WTC11 (cell line): ENCODE measurements at regions not wholly inside any gene's neighbourhood (a gene's known extent, or its start where the extent isn't known, plus 50 kb on each side); places are given as distances from the start of the nearest gene placed in this dataset.

ENCODE experiments used
- ATF1 ChIP-seq: sonication (generic); formaldehyde crosslinking; IDR thresholded peaks from 2 replicates; pipeline ENCODE4 v1.8.1; 2023; ENCODE audit warnings: mild to moderate bottlenecking, moderate library complexity, missing genetic modification reagents
- CREB1 ChIP-seq: sonication (generic); formaldehyde crosslinking; IDR thresholded peaks from 2 replicates; pipeline ENCODE4 v1.8.0; 2023; ENCODE audit warnings: mild to moderate bottlenecking, missing genetic modification reagents
- FOXP1 ChIP-seq: sonication (generic); formaldehyde crosslinking; IDR thresholded peaks from 2 replicates; pipeline ENCODE4 v1.8.0; 2022; ENCODE audit warnings: missing genetic modification reagents, mild to moderate bottlenecking, moderate library complexity, borderline replicate concordance
- IRF2 ChIP-seq: sonication (generic); formaldehyde crosslinking; IDR thresholded peaks from 2 replicates; pipeline ENCODE4 v1.8.0; 2022; ENCODE audit warnings: low read depth, missing genetic modification reagents, borderline replicate concordance
- TEAD1 ChIP-seq: sonication (generic); formaldehyde crosslinking; IDR thresholded peaks from 2 replicates; pipeline ENCODE4 v1.8.0; 2022; ENCODE audit warnings: mild to moderate bottlenecking, missing genetic modification reagents
- ZBTB21 ChIP-seq: sonication (generic); formaldehyde crosslinking; IDR thresholded peaks from 2 replicates; pipeline ENCODE4 v1.8.1; 2023; ENCODE audit warnings: mild to moderate bottlenecking, missing genetic modification reagents, borderline replicate concordance
- ZNF121 ChIP-seq: sonication (generic); formaldehyde crosslinking; IDR thresholded peaks from 2 replicates; pipeline ENCODE4 v1.8.0; 2023; ENCODE audit warnings: missing genetic modification reagents
- ZNF671 ChIP-seq: fragments of 250-450 bp; sonication (Bioruptor Pico); IDR thresholded peaks from 2 replicates; pipeline ENCODE4 v1.8.0; 2021; ENCODE audit warnings: mild to moderate bottlenecking
- TF ChIP-seq, protein P1 (sequence below): fragments of 200-600 bp; IDR thresholded peaks from 2 replicates; pipeline ENCODE4 v1.8.0; 2022; ENCODE audit warnings: antibody characterized with exemption
- TF ChIP-seq, protein P2 (sequence below): fragments of 250-450 bp; sonication (Bioruptor Pico); IDR thresholded peaks from 2 replicates; pipeline ENCODE4 v1.8.0; 2021; ENCODE audit warnings: mild to moderate bottlenecking
- TF ChIP-seq, protein P3 (sequence below): sonication (generic); formaldehyde crosslinking; IDR thresholded peaks from 2 replicates; pipeline ENCODE4 v1.8.1; 2022; ENCODE audit warnings: low read depth, mild to moderate bottlenecking, moderate library complexity, missing genetic modification reagents, borderline replicate concordance

DNA sequence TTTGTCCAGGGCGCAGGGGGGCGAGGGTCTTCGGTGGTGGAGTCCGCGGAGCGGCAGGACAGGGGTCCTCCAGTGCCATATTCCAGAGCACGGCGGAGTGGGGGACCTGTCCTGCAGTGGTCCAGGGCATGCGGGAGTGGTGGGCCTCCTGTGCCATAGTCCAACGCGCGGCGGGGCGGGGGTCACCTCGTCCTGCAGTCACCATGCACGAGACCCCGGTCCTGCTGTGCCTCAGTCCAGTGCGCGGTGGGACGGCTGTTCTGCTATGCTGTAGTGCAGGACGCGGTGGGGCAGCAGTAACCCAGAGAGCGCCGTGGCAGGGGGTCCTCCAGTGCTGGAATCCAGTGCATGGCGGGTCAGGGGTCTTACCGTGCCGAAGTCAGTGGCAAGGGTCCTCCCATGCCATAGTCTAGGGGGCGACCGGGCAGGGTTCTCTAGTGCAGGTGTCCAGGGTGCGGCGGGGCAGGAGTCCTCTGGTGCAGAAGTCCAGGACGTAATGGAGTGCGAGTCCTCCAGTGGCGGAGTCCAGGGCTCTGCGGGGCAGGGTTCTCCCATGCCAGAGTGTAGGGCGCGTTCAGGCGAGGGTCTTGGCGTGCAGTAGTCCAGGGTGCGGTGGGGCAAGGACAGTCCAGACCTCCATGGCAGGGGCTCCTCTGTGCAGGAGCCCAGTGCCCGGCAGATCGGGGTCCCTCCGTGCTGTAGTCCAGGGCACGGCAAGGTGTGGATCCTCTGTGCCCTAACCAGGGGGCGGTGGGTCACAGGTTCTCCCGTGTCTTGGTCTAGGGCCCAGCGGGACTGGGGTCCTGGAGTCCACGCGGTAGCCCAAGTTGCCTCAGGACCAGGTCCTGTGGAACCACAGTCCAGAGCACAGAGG lies 130.4 kb downstream of the CCDC74A start:
- TF ChIP-seq, protein P1, sequence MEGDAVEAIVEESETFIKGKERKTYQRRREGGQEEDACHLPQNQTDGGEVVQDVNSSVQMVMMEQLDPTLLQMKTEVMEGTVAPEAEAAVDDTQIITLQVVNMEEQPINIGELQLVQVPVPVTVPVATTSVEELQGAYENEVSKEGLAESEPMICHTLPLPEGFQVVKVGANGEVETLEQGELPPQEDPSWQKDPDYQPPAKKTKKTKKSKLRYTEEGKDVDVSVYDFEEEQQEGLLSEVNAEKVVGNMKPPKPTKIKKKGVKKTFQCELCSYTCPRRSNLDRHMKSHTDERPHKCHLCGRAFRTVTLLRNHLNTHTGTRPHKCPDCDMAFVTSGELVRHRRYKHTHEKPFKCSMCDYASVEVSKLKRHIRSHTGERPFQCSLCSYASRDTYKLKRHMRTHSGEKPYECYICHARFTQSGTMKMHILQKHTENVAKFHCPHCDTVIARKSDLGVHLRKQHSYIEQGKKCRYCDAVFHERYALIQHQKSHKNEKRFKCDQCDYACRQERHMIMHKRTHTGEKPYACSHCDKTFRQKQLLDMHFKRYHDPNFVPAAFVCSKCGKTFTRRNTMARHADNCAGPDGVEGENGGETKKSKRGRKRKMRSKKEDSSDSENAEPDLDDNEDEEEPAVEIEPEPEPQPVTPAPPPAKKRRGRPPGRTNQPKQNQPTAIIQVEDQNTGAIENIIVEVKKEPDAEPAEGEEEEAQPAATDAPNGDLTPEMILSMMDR: no peak
- TF ChIP-seq, protein P2, sequence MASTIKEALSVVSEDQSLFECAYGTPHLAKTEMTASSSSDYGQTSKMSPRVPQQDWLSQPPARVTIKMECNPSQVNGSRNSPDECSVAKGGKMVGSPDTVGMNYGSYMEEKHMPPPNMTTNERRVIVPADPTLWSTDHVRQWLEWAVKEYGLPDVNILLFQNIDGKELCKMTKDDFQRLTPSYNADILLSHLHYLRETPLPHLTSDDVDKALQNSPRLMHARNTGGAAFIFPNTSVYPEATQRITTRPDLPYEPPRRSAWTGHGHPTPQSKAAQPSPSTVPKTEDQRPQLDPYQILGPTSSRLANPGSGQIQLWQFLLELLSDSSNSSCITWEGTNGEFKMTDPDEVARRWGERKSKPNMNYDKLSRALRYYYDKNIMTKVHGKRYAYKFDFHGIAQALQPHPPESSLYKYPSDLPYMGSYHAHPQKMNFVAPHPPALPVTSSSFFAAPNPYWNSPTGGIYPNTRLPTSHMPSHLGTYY (CRISPR knock-in tag): no peak
- no peak for TF ChIP-seq ZNF121 (CRISPR knock-in tag)
- TF ChIP-seq ZBTB21: no peak
- no peak for TF ChIP-seq TEAD1 (CRISPR knock-in tag)
- TF ChIP-seq IRF2 (CRISPR knock-in tag): no peak
- no peak for TF ChIP-seq ATF1 (CRISPR knock-in tag)
- TF ChIP-seq FOXP1 (CRISPR knock-in tag): no peak
- no peak for TF ChIP-seq CREB1 (CRISPR knock-in tag)
- TF ChIP-seq, protein P3, sequence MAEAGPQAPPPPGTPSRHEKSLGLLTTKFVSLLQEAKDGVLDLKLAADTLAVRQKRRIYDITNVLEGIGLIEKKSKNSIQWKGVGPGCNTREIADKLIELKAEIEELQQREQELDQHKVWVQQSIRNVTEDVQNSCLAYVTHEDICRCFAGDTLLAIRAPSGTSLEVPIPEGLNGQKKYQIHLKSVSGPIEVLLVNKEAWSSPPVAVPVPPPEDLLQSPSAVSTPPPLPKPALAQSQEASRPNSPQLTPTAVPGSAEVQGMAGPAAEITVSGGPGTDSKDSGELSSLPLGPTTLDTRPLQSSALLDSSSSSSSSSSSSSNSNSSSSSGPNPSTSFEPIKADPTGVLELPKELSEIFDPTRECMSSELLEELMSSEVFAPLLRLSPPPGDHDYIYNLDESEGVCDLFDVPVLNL (CRISPR knock-in tag): no peak
- TF ChIP-seq ZNF671 (CRISPR knock-in tag): no peak
